ENCODE measurements at regions not wholly inside any gene's neighbourhood (a gene's known extent, or its start where the extent isn't known, plus 50 kb on each side); places are given as distances from the start of the nearest gene placed in this dataset.

DNA sequence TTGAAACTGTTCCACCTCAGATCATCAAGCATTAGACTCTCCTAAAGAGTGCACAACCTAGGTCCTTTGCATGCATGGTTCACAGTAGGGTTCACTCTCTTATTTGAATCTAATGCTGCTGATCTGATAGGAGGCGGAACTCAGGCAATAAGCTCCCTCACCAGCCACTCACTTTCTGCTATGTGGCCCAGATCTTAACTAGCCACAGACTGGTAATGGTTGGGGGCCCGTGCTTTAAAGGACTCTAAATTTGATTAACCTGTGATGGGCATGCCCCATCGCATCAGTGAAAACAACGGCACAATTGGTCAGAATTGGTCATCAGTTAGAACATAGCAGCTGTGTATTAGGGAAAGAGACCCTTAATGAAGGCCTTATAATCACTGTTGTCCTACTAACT lies 753.7 kb upstream of the SORCS1 start:
- Mint-ChIP-seq H3K9me3 (ENCODE audit: unreplicated experiment) (no peaks in the 10 kb centered on the region), H3K27ac (ENCODE audit: unreplicated experiment) (no peak overlapping the region), H3K36me3 (ENCODE audit: insufficient read depth, unreplicated experiment) (no peaks in the 10 kb centered on the region), H3K27me3 (ENCODE audit: insufficient read depth, unreplicated experiment) (peaks cover 13% of the 10 kb centered on the region), H3K4me1 (ENCODE audit: low read depth, unreplicated experiment) (no peaks in the 10 kb centered on the region), H3K4me3 (ENCODE audit: unreplicated experiment) (no peak overlapping the region)
- CTCF ChIA-PET = no interaction called here
- Histone ChIP-seq H3K4me1 (no peaks in the 10 kb centered on the region), H3K27me3 (replicated peaks; ENCODE audit: control insufficient read depth, insufficient read depth, low read length) (peaks cover 2% of the 10 kb centered on the region; the same call in 1 of the 2 replicates), H3K9me3 (no peaks in the 10 kb centered on the region), H3K4me3 (ENCODE audit: low read depth, low read length) (no peak overlapping the region), H3K36me3 (ENCODE audit: control insufficient read depth, insufficient read depth, low read length) (no peaks in the 10 kb centered on the region)
- intact Hi-C loops (cut with micrococcal nuclease; ENCODE audit: unreplicated experiment) = no loop called here
- TF ChIP-seq, protein P1, sequence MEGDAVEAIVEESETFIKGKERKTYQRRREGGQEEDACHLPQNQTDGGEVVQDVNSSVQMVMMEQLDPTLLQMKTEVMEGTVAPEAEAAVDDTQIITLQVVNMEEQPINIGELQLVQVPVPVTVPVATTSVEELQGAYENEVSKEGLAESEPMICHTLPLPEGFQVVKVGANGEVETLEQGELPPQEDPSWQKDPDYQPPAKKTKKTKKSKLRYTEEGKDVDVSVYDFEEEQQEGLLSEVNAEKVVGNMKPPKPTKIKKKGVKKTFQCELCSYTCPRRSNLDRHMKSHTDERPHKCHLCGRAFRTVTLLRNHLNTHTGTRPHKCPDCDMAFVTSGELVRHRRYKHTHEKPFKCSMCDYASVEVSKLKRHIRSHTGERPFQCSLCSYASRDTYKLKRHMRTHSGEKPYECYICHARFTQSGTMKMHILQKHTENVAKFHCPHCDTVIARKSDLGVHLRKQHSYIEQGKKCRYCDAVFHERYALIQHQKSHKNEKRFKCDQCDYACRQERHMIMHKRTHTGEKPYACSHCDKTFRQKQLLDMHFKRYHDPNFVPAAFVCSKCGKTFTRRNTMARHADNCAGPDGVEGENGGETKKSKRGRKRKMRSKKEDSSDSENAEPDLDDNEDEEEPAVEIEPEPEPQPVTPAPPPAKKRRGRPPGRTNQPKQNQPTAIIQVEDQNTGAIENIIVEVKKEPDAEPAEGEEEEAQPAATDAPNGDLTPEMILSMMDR (IDR thresholded peaks at IDR 0.05; ENCODE audit: insufficient read depth in 1 of 2, low read depth in 1 of 2, low read length in 1 of 2, severe bottlenecking in 1 of 2, unreplicated experiment in 1 of 2) = no peak
- DNase-seq = no peak
- POLR2A ChIA-PET = no interaction called here
- BruUV-seq (replicated peaks) = no TSS peak

DNA sequence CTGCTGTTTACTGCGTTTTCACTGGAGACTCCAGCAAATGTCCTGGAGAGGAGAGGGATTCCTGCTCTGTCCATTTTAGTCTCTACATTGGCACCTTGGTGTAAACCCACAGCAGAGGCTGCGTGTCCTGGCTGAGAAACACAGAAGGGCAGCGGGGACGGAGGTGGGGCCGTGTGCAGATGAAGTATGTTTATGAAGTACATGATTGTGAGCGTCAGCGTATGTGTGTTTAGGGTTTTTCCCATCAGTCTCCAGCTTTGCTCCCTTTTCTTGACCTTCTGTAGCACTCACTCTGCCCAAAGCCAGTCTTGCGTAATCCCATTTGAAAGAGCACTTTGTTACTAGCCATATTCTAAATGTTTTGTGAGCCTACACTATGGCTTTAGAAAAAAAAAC lies 750.7 kb upstream of the SORCS1 start:
- Mint-ChIP-seq H3K4me3 (ENCODE audit: unreplicated experiment) (peak overlapping the region; percentile 62), H3K4me1 (ENCODE audit: low read depth, unreplicated experiment) (no peaks in the 10 kb centered on the region), H3K9me3 (ENCODE audit: unreplicated experiment) (no peaks in the 10 kb centered on the region), H3K36me3 (ENCODE audit: insufficient read depth, unreplicated experiment) (no peaks in the 10 kb centered on the region), H3K27me3 (ENCODE audit: insufficient read depth, unreplicated experiment) (peaks cover 12% of the 10 kb centered on the region), H3K27ac (ENCODE audit: unreplicated experiment) (no peak overlapping the region)
- H3K9me3 ChIP-seq = no peaks in the 10 kb centered on the region
- TF ChIP-seq, protein P1 (IDR thresholded peaks at IDR 0.05; ENCODE audit: insufficient read depth in 1 of 2, low read depth in 1 of 2, low read length in 1 of 2, severe bottlenecking in 1 of 2, unreplicated experiment in 1 of 2) = no peak
- no peak for DNase-seq
- intact Hi-C loops (cut with micrococcal nuclease; ENCODE audit: unreplicated experiment) = no loop called here
- POLR2A ChIA-PET = no interaction called here
- H3K27me3 ChIP-seq (replicated peaks; ENCODE audit: control insufficient read depth, insufficient read depth, low read length) = peaks cover 2% of the 10 kb centered on the region; the same call in 1 of the 2 replicates
- BruUV-seq (replicated peaks) = no TSS peak
- CTCF ChIA-PET = interaction anchor here (0.6 kb wide), 1 partner anchor 47 kb away, joined by 3 read pairs; no protein-coding TSS in a partner anchor
- H3K4me1 ChIP-seq = no peaks in the 10 kb centered on the region
- no peaks in the 10 kb centered on the region for H3K36me3 ChIP-seq (ENCODE audit: control insufficient read depth, insufficient read depth, low read length)
- H3K4me3 ChIP-seq (ENCODE audit: low read depth, low read length) = peak overlapping the region; percentile 18

DNA sequence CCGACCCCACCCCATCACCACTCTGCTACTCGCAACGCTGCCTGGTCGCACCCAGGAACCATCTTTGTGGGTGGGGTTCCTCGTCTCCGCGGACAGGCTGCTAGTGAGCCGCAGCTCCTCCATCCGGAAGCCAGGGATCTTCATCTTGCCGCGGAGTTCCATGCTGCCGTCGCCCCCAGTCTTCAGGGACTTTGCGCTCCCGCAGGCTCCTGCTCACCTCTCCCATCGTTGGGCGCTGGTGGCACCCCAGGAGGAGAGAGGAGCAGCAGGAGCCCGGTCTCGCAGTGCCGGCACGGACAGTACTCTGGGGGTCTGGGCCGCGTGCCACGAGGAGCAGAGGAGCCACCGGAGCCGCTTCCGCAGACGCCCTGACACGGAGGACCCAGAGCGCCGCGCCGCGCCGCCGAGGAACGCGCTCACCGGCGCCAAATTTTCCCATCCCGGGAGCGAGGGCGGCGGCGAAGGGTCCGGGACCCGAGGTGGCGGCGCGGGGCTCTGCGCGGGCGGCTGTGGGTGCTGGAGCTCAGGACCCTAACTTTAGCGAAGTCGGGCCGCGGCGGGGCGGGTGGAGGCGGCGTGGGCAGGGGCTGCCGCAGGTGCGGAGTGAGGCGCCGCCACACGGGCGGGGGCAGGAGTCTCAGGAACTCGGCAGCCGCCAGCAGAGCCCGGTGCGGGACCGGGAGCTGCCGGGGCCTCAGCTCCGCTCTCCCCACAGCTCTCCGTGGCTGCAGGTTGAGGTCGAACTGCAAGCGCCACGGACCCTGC lies 750.1 kb upstream of the SORCS1 start:
- Histone ChIP-seq H3K27me3 (replicated peaks; ENCODE audit: control insufficient read depth, insufficient read depth, low read length) (peaks cover 2% of the 10 kb centered on the region; the same call in 1 of the 2 replicates), H3K36me3 (ENCODE audit: control insufficient read depth, insufficient read depth, low read length) (no peaks in the 10 kb centered on the region), H3K9me3 (no peaks in the 10 kb centered on the region), H3K4me1 (no peaks in the 10 kb centered on the region), H3K4me3 (ENCODE audit: low read depth, low read length) (peak overlapping the region; percentile 18)
- TF ChIP-seq, protein P1 (IDR thresholded peaks at IDR 0.05; ENCODE audit: insufficient read depth in 1 of 2, low read depth in 1 of 2, low read length in 1 of 2, severe bottlenecking in 1 of 2, unreplicated experiment in 1 of 2) = no peak
- peak in 1 of 2 experiments; percentile 8 for DNase-seq
- peaks cover 12% of the 10 kb centered on the region for H3K27me3 Mint-ChIP-seq (ENCODE audit: insufficient read depth, unreplicated experiment)
- H3K4me1 Mint-ChIP-seq (ENCODE audit: low read depth, unreplicated experiment) = no peaks in the 10 kb centered on the region
- H3K36me3 Mint-ChIP-seq (ENCODE audit: insufficient read depth, unreplicated experiment) = no peaks in the 10 kb centered on the region
- ChIA-PET POLR2A (no interaction called here), CTCF (interaction anchor here (0.6 kb wide), 1 partner anchor 46 kb away, joined by 3 read pairs; no protein-coding TSS in a partner anchor)
- no TSS peak for BruUV-seq (replicated peaks)
- intact Hi-C loops (cut with micrococcal nuclease; ENCODE audit: unreplicated experiment) = no loop called here
- peak overlapping the region; percentile 62 for H3K4me3 Mint-ChIP-seq (ENCODE audit: unreplicated experiment)
- no peak overlapping the region for H3K27ac Mint-ChIP-seq (ENCODE audit: unreplicated experiment)
- H3K9me3 Mint-ChIP-seq (ENCODE audit: unreplicated experiment) = no peaks in the 10 kb centered on the region
